ENCODE measurements at regions not wholly inside any gene's neighbourhood (a gene's known extent, or its start where the extent isn't known, plus 50 kb on each side); places are given as distances from the start of the nearest gene placed in this dataset.

GRCh38 chr9:109969573-109970237 lies 189.7 kb downstream of the PALM2AKAP2 start:
- H3K27ac ChIP-seq (ENCODE audit: low read depth, low read length), result no peak overlapping the region
- H2AFZ ChIP-seq (ENCODE audit: low read depth, low read length), result no peak overlapping the region
- Mint-ChIP-seq H3K27ac (ENCODE audit: unreplicated experiment) (no peak overlapping the region), H3K9me3 (ENCODE audit: unreplicated experiment) (peaks cover 2% of the 10 kb centered on the region), H3K4me1 (ENCODE audit: low read depth, unreplicated experiment) (peaks cover 10% of the 10 kb centered on the region), H3K36me3 (ENCODE audit: low read depth, unreplicated experiment) (peaks cover 23% of the 10 kb centered on the region), H3K4me3 (ENCODE audit: unreplicated experiment) (no peak overlapping the region), H3K27me3 (ENCODE audit: low read depth, unreplicated experiment) (no peaks in the 10 kb centered on the region)
- H4K20me1 ChIP-seq (ENCODE audit: insufficient read depth, low read length), result peaks cover 16% of the 10 kb centered on the region
- H3K4me1 ChIP-seq (ENCODE audit: insufficient read depth, low read length), result no peaks in the 10 kb centered on the region
- TF ChIP-seq CTCF (IDR thresholded peaks at IDR 0.05; ENCODE audit: insufficient read depth, low read depth, low read length) (no peak), EZH2 (IDR thresholded peaks at IDR 0.05; ENCODE audit: insufficient read depth, low read length) (no peak)
- H3K36me3 ChIP-seq (ENCODE audit: insufficient read depth, low read length), result no peaks in the 10 kb centered on the region
- H3K4me2 ChIP-seq (ENCODE audit: low read length), result no peak overlapping the region
- H3K4me3 ChIP-seq (ENCODE audit: insufficient read depth, low read depth, low read length), result no peak overlapping the region
- DNase-seq (ENCODE audit: low read depth) (no peak), FAIRE-seq (no peak)
- no peaks in the 10 kb centered on the region for H3K79me2 ChIP-seq (ENCODE audit: insufficient read depth, low read length)
- H3K27me3 ChIP-seq (ENCODE audit: insufficient read depth, low read length), result no peaks in the 10 kb centered on the region
- H3K9ac ChIP-seq (ENCODE audit: low read length), result no peak overlapping the region
- H3K9me3 ChIP-seq (ENCODE audit: insufficient read depth, low read depth, low read length), result no peaks in the 10 kb centered on the region

GRCh38 chr9:109971226-109971625 lies 191.2 kb downstream of the PALM2AKAP2 start:
- H3K79me2 ChIP-seq (ENCODE audit: insufficient read depth, low read length), result no peaks in the 10 kb centered on the region

More at GRCh38 chr9:109971226-109971625, 191.2 kb downstream of the PALM2AKAP2 start:
- Histone ChIP-seq H3K27me3 (ENCODE audit: insufficient read depth, low read length) (no peaks in the 10 kb centered on the region), H3K4me1 (ENCODE audit: insufficient read depth, low read length) (no peaks in the 10 kb centered on the region), H3K27ac (ENCODE audit: low read depth, low read length) (no peak overlapping the region), H4K20me1 (ENCODE audit: insufficient read depth, low read length) (peaks cover 12% of the 10 kb centered on the region), H3K9me3 (ENCODE audit: insufficient read depth, low read depth, low read length) (no peaks in the 10 kb centered on the region), H3K4me2 (ENCODE audit: low read length) (no peak overlapping the region), H2AFZ (ENCODE audit: low read depth, low read length) (no peak overlapping the region), H3K36me3 (ENCODE audit: insufficient read depth, low read length) (no peaks in the 10 kb centered on the region), H3K9ac (ENCODE audit: low read length) (no peak overlapping the region), H3K4me3 (ENCODE audit: insufficient read depth, low read depth, low read length) (no peak overlapping the region)
- no peaks in the 10 kb centered on the region for H3K27me3 Mint-ChIP-seq (ENCODE audit: low read depth, unreplicated experiment)
- peaks cover 2% of the 10 kb centered on the region for H3K9me3 Mint-ChIP-seq (ENCODE audit: unreplicated experiment)
- TF ChIP-seq EZH2 (IDR thresholded peaks at IDR 0.05; ENCODE audit: insufficient read depth, low read length) (no peak), CTCF (IDR thresholded peaks at IDR 0.05; ENCODE audit: insufficient read depth, low read depth, low read length) (no peak)
- no peak overlapping the region for H3K4me3 Mint-ChIP-seq (ENCODE audit: unreplicated experiment)
- peaks cover 22% of the 10 kb centered on the region for H3K36me3 Mint-ChIP-seq (ENCODE audit: low read depth, unreplicated experiment)
- H3K4me1 Mint-ChIP-seq (ENCODE audit: low read depth, unreplicated experiment), result peaks cover 17% of the 10 kb centered on the region
- DNase-seq (ENCODE audit: low read depth) (no peak), FAIRE-seq (no peak)
- no peak overlapping the region for H3K27ac Mint-ChIP-seq (ENCODE audit: unreplicated experiment)
